ENCODE measurements at regions not wholly inside any gene's neighbourhood (a gene's known extent, or its start where the extent isn't known, plus 50 kb on each side); places are given as distances from the start of the nearest gene placed in this dataset.

- TF ChIP-seq EZH2 (IDR thresholded peaks at IDR 0.05; ENCODE audit: low read length): no peak
- dilution Hi-C loops (cut with MboI; ENCODE audit: extremely low pct_ligation_motif_present, low sequenced_read_pairs): no loop called here
- no peak overlapping the region for H3K4me3 ChIP-seq (ENCODE audit: control insufficient read depth in 2 of 3, extremely low read depth in 1 of 3, insufficient read depth in 2 of 3, low read depth in 1 of 3, low read length in 3 of 3)
- H3K9me1 ChIP-seq (ENCODE audit: control insufficient read depth, extremely low read depth, insufficient read depth, low read length): no peaks in the 10 kb centered on the region
- no peaks in the 10 kb centered on the region for H3K79me2 ChIP-seq (ENCODE audit: control insufficient read depth, insufficient read depth, low read length)
- peaks cover 2% of the 10 kb centered on the region for H3K9me3 ChIP-seq (ENCODE audit: control insufficient read depth, low read depth, low read length)
- no peaks in the 10 kb centered on the region for H3K4me1 ChIP-seq (ENCODE audit: control insufficient read depth, extremely low read depth, insufficient read depth, low read length)
- no peaks in the 10 kb centered on the region for H4K20me1 ChIP-seq (ENCODE audit: control insufficient read depth, extremely low read depth, insufficient read depth, low read length)
- no peak for DNase-seq (ENCODE audit: low read depth, low spot score)
- no peaks in the 10 kb centered on the region for H3K27me3 ChIP-seq (ENCODE audit: control insufficient read depth, extremely low read depth, insufficient read depth, low read length)
- FAIRE-seq: no peak
- no peak overlapping the region for H3K4me2 ChIP-seq (ENCODE audit: control insufficient read depth, extremely low read depth, insufficient read depth, low read depth, low read length)
- H2AFZ ChIP-seq (ENCODE audit: control insufficient read depth, low read length): no peak overlapping the region
- no peak overlapping the region for H3K9ac ChIP-seq (ENCODE audit: control insufficient read depth, extremely low read depth, insufficient read depth, low read length)
- H3K27ac ChIP-seq (ENCODE audit: control insufficient read depth, insufficient read depth, low read length): no peak overlapping the region
- H3K36me3 ChIP-seq (ENCODE audit: control insufficient read depth in 2 of 2, extremely low read depth in 1 of 2, insufficient read depth in 2 of 2, low read length in 2 of 2): no peaks in the 10 kb centered on the region
Observed at GRCh38 chr13:21924958-21925357, 254.1 kb downstream of the FGF9 start.

- no peak overlapping the region for H3K4me3 ChIP-seq (ENCODE audit: control insufficient read depth in 2 of 3, extremely low read depth in 1 of 3, insufficient read depth in 2 of 3, low read depth in 1 of 3, low read length in 3 of 3)
- dilution Hi-C loops (cut with MboI; ENCODE audit: extremely low pct_ligation_motif_present, low sequenced_read_pairs): no loop called here
- H3K9ac ChIP-seq (ENCODE audit: control insufficient read depth, extremely low read depth, insufficient read depth, low read length): no peak overlapping the region
- FAIRE-seq (no peak), DNase-seq (ENCODE audit: low read depth, low spot score) (no peak)
- no peak overlapping the region for H2AFZ ChIP-seq (ENCODE audit: control insufficient read depth, low read length)
- no peaks in the 10 kb centered on the region for H3K4me1 ChIP-seq (ENCODE audit: control insufficient read depth, extremely low read depth, insufficient read depth, low read length)
- no peak overlapping the region for H3K27ac ChIP-seq (ENCODE audit: control insufficient read depth, insufficient read depth, low read length)
- peaks cover 2% of the 10 kb centered on the region for H3K9me3 ChIP-seq (ENCODE audit: control insufficient read depth, low read depth, low read length)
- no peak overlapping the region for H3K4me2 ChIP-seq (ENCODE audit: control insufficient read depth, extremely low read depth, insufficient read depth, low read depth, low read length)
- no peaks in the 10 kb centered on the region for H3K79me2 ChIP-seq (ENCODE audit: control insufficient read depth, insufficient read depth, low read length)
- no peaks in the 10 kb centered on the region for H4K20me1 ChIP-seq (ENCODE audit: control insufficient read depth, extremely low read depth, insufficient read depth, low read length)
- no peak for TF ChIP-seq CTCF (optimal IDR thresholded peaks at IDR 0.05 in 1 of 3, IDR thresholded peaks at IDR 0.05 in 1 of 3, conservative IDR thresholded peaks at IDR 0.05 in 1 of 3; ENCODE audit: extremely low read depth in 1 of 3, insufficient read depth in 2 of 3, low read length in 3 of 3)
- TF ChIP-seq EZH2 (IDR thresholded peaks at IDR 0.05; ENCODE audit: low read length): no peak
- no peaks in the 10 kb centered on the region for H3K9me1 ChIP-seq (ENCODE audit: control insufficient read depth, extremely low read depth, insufficient read depth, low read length)
- no peaks in the 10 kb centered on the region for H3K36me3 ChIP-seq (ENCODE audit: control insufficient read depth in 2 of 2, extremely low read depth in 1 of 2, insufficient read depth in 2 of 2, low read length in 2 of 2)
- H3K27me3 ChIP-seq (ENCODE audit: control insufficient read depth, extremely low read depth, insufficient read depth, low read length): no peaks in the 10 kb centered on the region
Observed at GRCh38 chr13:21925720-21926119, 254.8 kb downstream of the FGF9 start.

- TF ChIP-seq CTCF (optimal IDR thresholded peaks at IDR 0.05 in 1 of 3, IDR thresholded peaks at IDR 0.05 in 1 of 3, conservative IDR thresholded peaks at IDR 0.05 in 1 of 3; ENCODE audit: extremely low read depth in 1 of 3, insufficient read depth in 2 of 3, low read length in 3 of 3) (no peak), EZH2 (IDR thresholded peaks at IDR 0.05; ENCODE audit: low read length) (no peak)
- Histone ChIP-seq H3K4me2 (ENCODE audit: control insufficient read depth, extremely low read depth, insufficient read depth, low read depth, low read length) (no peak overlapping the region), H3K4me1 (ENCODE audit: control insufficient read depth, extremely low read depth, insufficient read depth, low read length) (no peaks in the 10 kb centered on the region), H2AFZ (ENCODE audit: control insufficient read depth, low read length) (no peak overlapping the region), H3K9me1 (ENCODE audit: control insufficient read depth, extremely low read depth, insufficient read depth, low read length) (no peaks in the 10 kb centered on the region), H3K27ac (ENCODE audit: control insufficient read depth, insufficient read depth, low read length) (no peak overlapping the region), H3K9ac (ENCODE audit: control insufficient read depth, extremely low read depth, insufficient read depth, low read length) (no peak overlapping the region), H3K79me2 (ENCODE audit: control insufficient read depth, insufficient read depth, low read length) (no peaks in the 10 kb centered on the region), H3K27me3 (ENCODE audit: control insufficient read depth, extremely low read depth, insufficient read depth, low read length) (no peaks in the 10 kb centered on the region), H3K36me3 (ENCODE audit: control insufficient read depth in 2 of 2, extremely low read depth in 1 of 2, insufficient read depth in 2 of 2, low read length in 2 of 2) (no peaks in the 10 kb centered on the region), H3K9me3 (ENCODE audit: control insufficient read depth, low read depth, low read length) (peaks cover 2% of the 10 kb centered on the region), H4K20me1 (ENCODE audit: control insufficient read depth, extremely low read depth, insufficient read depth, low read length) (no peaks in the 10 kb centered on the region), H3K4me3 (ENCODE audit: control insufficient read depth in 2 of 3, extremely low read depth in 1 of 3, insufficient read depth in 2 of 3, low read depth in 1 of 3, low read length in 3 of 3) (no peak overlapping the region)
- dilution Hi-C loops (cut with MboI; ENCODE audit: extremely low pct_ligation_motif_present, low sequenced_read_pairs): no loop called here
- FAIRE-seq (no peak), DNase-seq (ENCODE audit: low read depth, low spot score) (no peak)
Observed at GRCh38 chr13:21929400-21929799, 258.5 kb downstream of the FGF9 start.

Measured in keratinocyte (primary cell).